Liver (tissue), 8 donors: ENCODE measurements at regions not wholly inside any gene's neighbourhood (a gene's known extent, or its start where the extent isn't known, plus 50 kb on each side); places are given as distances from the start of the nearest gene placed in this dataset.

ENCODE experiments used
- DNase-seq: peaks from one replicate; pipeline ENCODE4 v3.0.0-alpha.2; 2017; ENCODE audit warnings: low spot score
- H3K27ac ChIP-seq, 2 donors: one replicate each; pipeline ENCODE4 v1.7.0; 2013; ENCODE audit warnings: inconsistent platforms in 2 of 2, low read length in 2 of 2, control low read depth in 1 of 2, low read depth in 1 of 2, mild to moderate bottlenecking in 1 of 2
- H3K27me3 ChIP-seq, 4 donors: one replicate each; pipeline versions ENCODE4 v1.6.1 to v1.7.0; 2013; ENCODE audit warnings: low read length in 3 of 4, inconsistent platforms in 1 of 4, mild to moderate bottlenecking in 1 of 4, moderate library complexity in 1 of 4; ENCODE audit not compliant: control insufficient read depth in 4 of 4, insufficient read depth in 4 of 4
- H3K36me3 ChIP-seq, 4 donors: one replicate each; pipeline versions ENCODE4 v1.6.1 to v1.7.0; 2013; ENCODE audit warnings: low read length in 3 of 4, mild to moderate bottlenecking in 3 of 4, low read depth in 1 of 4, moderate library complexity in 1 of 4; ENCODE audit not compliant: control insufficient read depth in 4 of 4, insufficient read depth in 3 of 4
- H3K4me1 ChIP-seq, 4 donors: one replicate each; pipeline versions ENCODE4 v1.6.1 to v1.7.0; 2013; ENCODE audit warnings: low read length in 3 of 4, mild to moderate bottlenecking in 3 of 4, moderate library complexity in 1 of 4; ENCODE audit not compliant: control insufficient read depth in 4 of 4, insufficient read depth in 4 of 4
- H3K4me3 ChIP-seq, 3 donors: one replicate each; pipeline versions ENCODE4 v1.6.1 to v1.7.0; 2013; ENCODE audit warnings: low read length in 3 of 3, control low read depth in 1 of 3, low read depth in 1 of 3, mild to moderate bottlenecking in 1 of 3
- H3K9ac ChIP-seq, 2 donors: one replicate each; pipeline ENCODE4 v1.7.0; 2013; ENCODE audit warnings: low read length in 2 of 2, mild to moderate bottlenecking in 2 of 2, moderate library complexity in 2 of 2, control low read depth in 1 of 2, low read depth in 1 of 2
- H3K9me3 ChIP-seq, 4 donors: one replicate each; pipeline versions ENCODE4 v1.6.1 to v1.7.0; 2013; ENCODE audit warnings: low read length in 3 of 4; ENCODE audit not compliant: control insufficient read depth in 4 of 4
- FOXA1 ChIP-seq: IDR thresholded peaks from 2 replicates; pipeline ENCODE4 v1.6.1; 2016; ENCODE audit warnings: antibody characterized with exemption
- FOXA2 ChIP-seq: IDR thresholded peaks from 2 replicates; pipeline ENCODE4 v1.6.1; 2016; ENCODE audit warnings: antibody characterized with exemption
- GABPA ChIP-seq, 2 donors: IDR thresholded peaks in 1 of 2; conservative IDR thresholded peaks in 1 of 2; 2 replicates each; pipeline ENCODE4 v1.6.1; 2016; ENCODE audit warnings: antibody characterized with exemption in 2 of 2, mild to moderate bottlenecking in 1 of 2, moderate library complexity in 1 of 2
- HNF4A ChIP-seq, 2 donors: conservative IDR thresholded peaks; 2 replicates each; pipeline ENCODE4 v1.6.1; 2016; ENCODE audit warnings: antibody characterized with exemption in 2 of 2, mild to moderate bottlenecking in 2 of 2
- HNF4G ChIP-seq: IDR thresholded peaks from 2 replicates; pipeline ENCODE4 v1.6.1; 2016; ENCODE audit warnings: antibody characterized with exemption
- NR2F2 ChIP-seq: IDR thresholded peaks from 2 replicates; pipeline ENCODE4 v1.6.1; 2016; ENCODE audit warnings: antibody characterized with exemption
- RAD21 ChIP-seq, 2 donors: IDR thresholded peaks; 2 replicates each; pipeline ENCODE4 v1.6.1; 2016; ENCODE audit warnings: antibody characterized with exemption in 2 of 2, mild to moderate bottlenecking in 2 of 2
- RXRA ChIP-seq, 2 donors: IDR thresholded peaks; 2 replicates each; pipeline ENCODE4 v1.6.1; 2017 to 2018; ENCODE audit warnings: antibody characterized with exemption in 2 of 2, mild to moderate bottlenecking in 1 of 2
- SP1 ChIP-seq: IDR thresholded peaks from 2 replicates; pipeline ENCODE4 v1.6.1; 2018; ENCODE audit warnings: antibody characterized with exemption, mild to moderate bottlenecking
- YY1 ChIP-seq: IDR thresholded peaks from 2 replicates; pipeline ENCODE4 v1.6.1; 2016; ENCODE audit warnings: antibody characterized with exemption, mild to moderate bottlenecking
- WGBS: extraction: QIAGEN DNeasy Blood & Tissue Kit; methylation state at CpG from one replicate; pipeline ENCODE4 v1.1.7; 2013; 5-methylcytosine and 5-hydroxymethylcytosine counted together
- TF ChIP-seq, protein P1 (sequence below): IDR thresholded peaks from 2 replicates; pipeline ENCODE4 v1.6.1; 2016; ENCODE audit warnings: antibody characterized with exemption
- TF ChIP-seq, protein P2 (sequence below): fragments of 150-350 bp; IDR thresholded peaks from 2 replicates; pipeline ENCODE4 v1.5.1; 2017; ENCODE audit warnings: improper control_type of control experiment, low read depth, low read length; ENCODE audit not compliant: missing input control
- TF ChIP-seq, protein P3 (sequence below): IDR thresholded peaks from 2 replicates; pipeline ENCODE4 v1.6.1; 2016; ENCODE audit warnings: antibody characterized with exemption, mild to moderate bottlenecking
- donor health status: healthy.
- donor health status: healthy.
- donor health status: healthy.
- donor health status: healthy.
- donor health status: healthy.

DNA sequence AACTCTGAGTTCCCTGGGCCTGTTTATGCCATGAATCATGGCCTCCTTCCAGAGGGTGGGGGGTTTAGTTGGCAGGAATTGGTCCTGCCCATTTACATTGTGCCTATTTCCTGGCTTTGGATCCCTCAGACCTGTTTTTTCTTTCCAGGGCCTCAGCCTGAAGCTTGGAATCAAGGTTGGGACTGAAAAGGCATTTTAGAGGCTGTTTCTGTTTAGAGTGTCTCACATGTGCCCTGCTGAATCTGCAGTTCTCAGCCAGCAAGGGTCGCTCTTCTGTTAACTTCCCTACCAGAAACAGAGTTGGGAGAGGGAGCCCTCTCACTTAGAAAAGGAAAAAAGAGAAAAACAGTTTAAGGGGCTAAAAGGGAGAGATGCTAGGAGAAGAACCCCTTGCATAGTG, 191.1 kb downstream of the PTPRC start:
- no peak for DNase-seq
- WGBS: 83% methylated on average over 1 of the region's 1 CpG
- no peaks in the 10 kb centered on the region for H3K36me3 ChIP-seq
- H3K9me3 ChIP-seq: no peaks in the 10 kb centered on the region
- peaks cover 0 to 2% (median 0%) of the 10 kb centered on the region in 4 donors for H3K27me3 ChIP-seq
- no peak overlapping the region for H3K4me3 ChIP-seq
- no peak overlapping the region for H3K27ac ChIP-seq
- peaks cover 0 to 3% (median 0%) of the 10 kb centered on the region in 4 donors for H3K4me1 ChIP-seq
- no peak overlapping the region for H3K9ac ChIP-seq
- peak in 1 of 2 donors; percentile 5 for TF ChIP-seq RAD21 (IDR thresholded peaks at IDR 0.05)
- no peak for TF ChIP-seq HNF4G

DNA sequence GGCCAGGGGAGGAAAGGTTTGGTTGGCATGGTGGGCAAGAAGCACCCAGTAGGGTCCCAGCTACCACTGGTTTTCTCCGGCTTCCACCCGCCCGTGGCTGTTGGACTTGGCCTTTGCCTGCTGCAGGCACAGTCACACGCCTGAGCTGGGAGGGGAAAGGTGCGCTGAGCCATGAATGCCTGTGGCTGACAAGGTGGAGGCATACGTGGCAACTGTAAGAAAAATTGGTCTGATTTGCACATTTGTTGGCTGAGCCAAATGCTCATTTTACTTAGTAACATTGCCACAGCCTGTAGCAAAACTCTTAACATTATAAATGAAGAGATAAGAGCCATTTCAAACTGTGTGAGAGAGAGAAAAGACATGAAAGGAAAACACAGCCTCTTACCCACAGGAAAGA, 191.6 kb downstream of the PTPRC start:
- Histone ChIP-seq H3K36me3 (no peaks in the 10 kb centered on the region), H3K9ac (no peak overlapping the region), H3K9me3 (no peaks in the 10 kb centered on the region), H3K27ac (no peak overlapping the region), H3K27me3 (peaks cover 0 to 2% (median 0%) of the 10 kb centered on the region in 4 donors), H3K4me1 (peaks cover 0 to 3% (median 0%) of the 10 kb centered on the region in 4 donors), H3K4me3 (no peak overlapping the region)
- no peak for DNase-seq
- TF ChIP-seq HNF4A (conservative IDR thresholded peaks at IDR 0.05): no peak
- TF ChIP-seq SP1: no peak
- no peak for TF ChIP-seq GABPA (IDR thresholded peaks at IDR 0.05 in 1 of 2, conservative IDR thresholded peaks at IDR 0.05 in 1 of 2)
- TF ChIP-seq NR2F2: no peak
- no peak for TF ChIP-seq RXRA (IDR thresholded peaks at IDR 0.05)
- TF ChIP-seq, protein P1, sequence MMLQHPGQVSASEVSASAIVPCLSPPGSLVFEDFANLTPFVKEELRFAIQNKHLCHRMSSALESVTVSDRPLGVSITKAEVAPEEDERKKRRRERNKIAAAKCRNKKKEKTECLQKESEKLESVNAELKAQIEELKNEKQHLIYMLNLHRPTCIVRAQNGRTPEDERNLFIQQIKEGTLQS: no peak
- TF ChIP-seq, protein P2, sequence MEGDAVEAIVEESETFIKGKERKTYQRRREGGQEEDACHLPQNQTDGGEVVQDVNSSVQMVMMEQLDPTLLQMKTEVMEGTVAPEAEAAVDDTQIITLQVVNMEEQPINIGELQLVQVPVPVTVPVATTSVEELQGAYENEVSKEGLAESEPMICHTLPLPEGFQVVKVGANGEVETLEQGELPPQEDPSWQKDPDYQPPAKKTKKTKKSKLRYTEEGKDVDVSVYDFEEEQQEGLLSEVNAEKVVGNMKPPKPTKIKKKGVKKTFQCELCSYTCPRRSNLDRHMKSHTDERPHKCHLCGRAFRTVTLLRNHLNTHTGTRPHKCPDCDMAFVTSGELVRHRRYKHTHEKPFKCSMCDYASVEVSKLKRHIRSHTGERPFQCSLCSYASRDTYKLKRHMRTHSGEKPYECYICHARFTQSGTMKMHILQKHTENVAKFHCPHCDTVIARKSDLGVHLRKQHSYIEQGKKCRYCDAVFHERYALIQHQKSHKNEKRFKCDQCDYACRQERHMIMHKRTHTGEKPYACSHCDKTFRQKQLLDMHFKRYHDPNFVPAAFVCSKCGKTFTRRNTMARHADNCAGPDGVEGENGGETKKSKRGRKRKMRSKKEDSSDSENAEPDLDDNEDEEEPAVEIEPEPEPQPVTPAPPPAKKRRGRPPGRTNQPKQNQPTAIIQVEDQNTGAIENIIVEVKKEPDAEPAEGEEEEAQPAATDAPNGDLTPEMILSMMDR: no peak
- no peak for TF ChIP-seq RAD21 (IDR thresholded peaks at IDR 0.05)
- no peak for TF ChIP-seq YY1
- TF ChIP-seq, protein P3, sequence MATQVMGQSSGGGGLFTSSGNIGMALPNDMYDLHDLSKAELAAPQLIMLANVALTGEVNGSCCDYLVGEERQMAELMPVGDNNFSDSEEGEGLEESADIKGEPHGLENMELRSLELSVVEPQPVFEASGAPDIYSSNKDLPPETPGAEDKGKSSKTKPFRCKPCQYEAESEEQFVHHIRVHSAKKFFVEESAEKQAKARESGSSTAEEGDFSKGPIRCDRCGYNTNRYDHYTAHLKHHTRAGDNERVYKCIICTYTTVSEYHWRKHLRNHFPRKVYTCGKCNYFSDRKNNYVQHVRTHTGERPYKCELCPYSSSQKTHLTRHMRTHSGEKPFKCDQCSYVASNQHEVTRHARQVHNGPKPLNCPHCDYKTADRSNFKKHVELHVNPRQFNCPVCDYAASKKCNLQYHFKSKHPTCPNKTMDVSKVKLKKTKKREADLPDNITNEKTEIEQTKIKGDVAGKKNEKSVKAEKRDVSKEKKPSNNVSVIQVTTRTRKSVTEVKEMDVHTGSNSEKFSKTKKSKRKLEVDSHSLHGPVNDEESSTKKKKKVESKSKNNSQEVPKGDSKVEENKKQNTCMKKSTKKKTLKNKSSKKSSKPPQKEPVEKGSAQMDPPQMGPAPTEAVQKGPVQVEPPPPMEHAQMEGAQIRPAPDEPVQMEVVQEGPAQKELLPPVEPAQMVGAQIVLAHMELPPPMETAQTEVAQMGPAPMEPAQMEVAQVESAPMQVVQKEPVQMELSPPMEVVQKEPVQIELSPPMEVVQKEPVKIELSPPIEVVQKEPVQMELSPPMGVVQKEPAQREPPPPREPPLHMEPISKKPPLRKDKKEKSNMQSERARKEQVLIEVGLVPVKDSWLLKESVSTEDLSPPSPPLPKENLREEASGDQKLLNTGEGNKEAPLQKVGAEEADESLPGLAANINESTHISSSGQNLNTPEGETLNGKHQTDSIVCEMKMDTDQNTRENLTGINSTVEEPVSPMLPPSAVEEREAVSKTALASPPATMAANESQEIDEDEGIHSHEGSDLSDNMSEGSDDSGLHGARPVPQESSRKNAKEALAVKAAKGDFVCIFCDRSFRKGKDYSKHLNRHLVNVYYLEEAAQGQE: no peak
- no peak for TF ChIP-seq FOXA2
- no peak for TF ChIP-seq FOXA1
- 93% methylated on average over 6 of the region's 6 CpGs for WGBS
